SK-N-MC (cell line): ENCODE measurements at regions not wholly inside any gene's neighbourhood (a gene's known extent, or its start where the extent isn't known, plus 50 kb on each side); places are given as distances from the start of the nearest gene placed in this dataset.

Experiments
- FOXP2 ChIP-seq: optimal IDR thresholded peaks from 2 replicates; pipeline ENCODE3; 2011; ENCODE audit warnings: mild to moderate bottlenecking, moderate library complexity; ENCODE audit not compliant: insufficient read depth; ENCODE audit errors: extremely low read length, control extremely low read depth
- POLR2AphosphoS5 ChIP-seq: IDR thresholded peaks from 2 replicates; pipeline ENCODE4 v1.6.1; 2012; ENCODE audit warnings: mild to moderate bottlenecking, low read depth, low read length, borderline replicate concordance

DNA sequence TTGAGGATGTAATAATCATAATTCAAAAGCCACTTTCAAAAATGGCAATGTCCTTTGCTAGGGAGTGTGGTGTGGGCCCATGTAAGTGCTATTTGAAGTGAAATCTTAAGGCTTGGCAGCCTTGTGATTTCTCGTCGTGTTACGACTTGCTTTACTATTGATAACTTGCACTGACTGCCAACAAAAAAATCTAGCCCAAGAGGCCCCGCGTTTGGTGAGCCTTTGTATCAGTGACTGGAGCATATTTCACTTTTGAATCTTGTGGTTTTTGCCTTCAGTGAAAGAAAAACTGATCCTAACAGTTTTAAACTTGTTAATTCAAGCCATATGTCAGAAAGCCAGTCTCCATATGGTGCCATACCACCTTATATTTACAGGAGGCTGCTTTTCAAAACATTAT, 248.0 kb downstream of the TMEM182 start:
- TF ChIP-seq POLR2AphosphoS5 = no peak
- TF ChIP-seq FOXP2 = no peak
